ENCODE measurements at regions not wholly inside any gene's neighbourhood (a gene's known extent, or its start where the extent isn't known, plus 50 kb on each side); places are given as distances from the start of the nearest gene placed in this dataset.
"Not testable (repeated sequence)": the region's sequence is repeated elsewhere in the genome, so short reads cannot be mapped to it uniquely, and the experiment has no call there.

DNA sequence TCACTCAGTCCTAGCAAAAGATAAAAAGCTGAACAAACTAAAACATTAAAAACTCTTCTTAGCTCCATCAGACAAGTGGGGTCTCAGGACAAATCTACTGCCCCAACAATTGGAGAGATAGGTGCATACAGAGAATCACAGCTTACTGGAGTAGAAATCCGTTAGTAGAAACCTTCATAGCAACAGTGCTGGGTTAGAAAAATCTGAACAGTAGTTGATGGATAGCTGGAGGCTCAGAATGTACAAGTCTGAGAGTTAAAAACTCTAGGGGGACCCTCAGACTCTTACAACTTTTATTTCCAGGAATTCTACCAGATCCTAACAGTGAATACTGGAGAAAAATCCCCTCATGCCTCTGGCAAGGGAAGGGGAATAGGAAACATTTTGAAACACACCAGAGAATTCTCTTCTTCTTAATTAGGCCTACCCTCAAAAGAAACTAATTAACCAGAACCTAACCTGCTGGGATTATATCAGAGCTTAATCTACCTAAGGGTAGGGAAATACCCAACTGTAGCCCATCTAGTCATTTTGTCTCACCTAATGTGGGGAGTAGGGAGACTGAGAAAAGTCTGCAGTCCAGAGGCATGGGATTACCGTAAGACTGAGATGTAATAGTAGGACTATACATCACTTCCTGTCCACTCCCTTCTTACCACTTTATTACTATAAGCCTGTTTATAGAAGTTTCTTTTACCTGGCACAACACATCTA lies 165.0 kb upstream of the CTSO start:
- H3K27me3 Mint-ChIP-seq (ENCODE audit: low read depth) = peaks cover 4% of the 10 kb centered on the region
- H3K4me3 Mint-ChIP-seq = no peak overlapping the region
- H3K9me3 Mint-ChIP-seq = no peaks in the 10 kb centered on the region
- H3K27ac Mint-ChIP-seq = no peak overlapping the region
- no peaks in the 10 kb centered on the region for H3K4me1 Mint-ChIP-seq (ENCODE audit: low read depth)
- intact Hi-C loops (cut with micrococcal nuclease) = no loop called here
- no peak for DNase-seq
- no peaks in the 10 kb centered on the region for H3K36me3 Mint-ChIP-seq (ENCODE audit: low read depth)
- CTCF ChIA-PET = no interaction called here

DNA sequence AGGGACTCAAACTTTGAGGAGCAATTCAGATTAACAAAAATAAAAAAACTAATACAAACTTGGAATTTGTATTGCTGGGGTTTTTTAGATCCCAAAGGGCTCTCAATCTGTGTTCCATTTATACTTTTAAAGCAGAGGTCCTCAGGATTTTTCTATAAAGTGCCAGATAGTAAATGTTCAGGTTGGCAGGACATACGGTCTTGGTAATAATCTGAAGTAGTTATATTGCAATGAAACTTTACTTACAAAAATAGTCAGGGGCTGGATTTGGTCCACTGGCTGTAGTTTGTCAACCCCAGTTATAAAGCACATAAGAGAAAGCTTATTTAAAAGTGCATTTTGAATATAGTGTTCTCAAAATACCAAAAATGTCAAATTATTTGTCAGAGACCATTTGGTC lies 164.1 kb upstream of the CTSO start:
- intact Hi-C loops (cut with micrococcal nuclease) = no loop called here
- Mint-ChIP-seq H3K36me3 (ENCODE audit: low read depth) (no peaks in the 10 kb centered on the region), H3K27me3 (ENCODE audit: low read depth) (peaks cover 4% of the 10 kb centered on the region), H3K4me3 (no peak overlapping the region), H3K4me1 (ENCODE audit: low read depth) (no peaks in the 10 kb centered on the region), H3K27ac (no peak overlapping the region), H3K9me3 (no peaks in the 10 kb centered on the region)
- no peak for DNase-seq
- CTCF ChIA-PET = no interaction called here

DNA sequence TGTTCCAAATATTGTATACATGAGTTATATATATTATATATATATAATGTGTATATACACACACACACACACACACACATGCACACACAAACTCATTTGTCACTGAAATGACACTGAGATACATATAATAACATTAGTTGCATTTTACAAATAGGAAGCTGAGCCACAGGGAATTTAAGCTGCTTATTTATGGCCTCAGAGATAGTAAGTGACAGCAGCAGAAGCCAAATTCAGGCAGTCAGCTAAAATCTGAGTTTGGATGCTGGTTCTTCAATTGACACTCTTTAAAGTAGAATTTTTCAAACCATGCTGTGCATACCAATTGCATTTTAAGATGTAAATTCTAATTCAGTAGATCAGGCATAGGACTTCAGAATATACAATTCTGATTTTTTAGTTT lies 163.3 kb upstream of the CTSO start:
- H3K9me3 Mint-ChIP-seq = no peaks in the 10 kb centered on the region
- no peak for DNase-seq
- intact Hi-C loops (cut with micrococcal nuclease) = no loop called here
- H3K27ac Mint-ChIP-seq = no peak overlapping the region
- H3K4me3 Mint-ChIP-seq = no peak overlapping the region
- no peaks in the 10 kb centered on the region for H3K4me1 Mint-ChIP-seq (ENCODE audit: low read depth)
- peaks cover 4% of the 10 kb centered on the region for H3K27me3 Mint-ChIP-seq (ENCODE audit: low read depth)
- no peaks in the 10 kb centered on the region for H3K36me3 Mint-ChIP-seq (ENCODE audit: low read depth)
- CTCF ChIA-PET = no interaction called here

DNA sequence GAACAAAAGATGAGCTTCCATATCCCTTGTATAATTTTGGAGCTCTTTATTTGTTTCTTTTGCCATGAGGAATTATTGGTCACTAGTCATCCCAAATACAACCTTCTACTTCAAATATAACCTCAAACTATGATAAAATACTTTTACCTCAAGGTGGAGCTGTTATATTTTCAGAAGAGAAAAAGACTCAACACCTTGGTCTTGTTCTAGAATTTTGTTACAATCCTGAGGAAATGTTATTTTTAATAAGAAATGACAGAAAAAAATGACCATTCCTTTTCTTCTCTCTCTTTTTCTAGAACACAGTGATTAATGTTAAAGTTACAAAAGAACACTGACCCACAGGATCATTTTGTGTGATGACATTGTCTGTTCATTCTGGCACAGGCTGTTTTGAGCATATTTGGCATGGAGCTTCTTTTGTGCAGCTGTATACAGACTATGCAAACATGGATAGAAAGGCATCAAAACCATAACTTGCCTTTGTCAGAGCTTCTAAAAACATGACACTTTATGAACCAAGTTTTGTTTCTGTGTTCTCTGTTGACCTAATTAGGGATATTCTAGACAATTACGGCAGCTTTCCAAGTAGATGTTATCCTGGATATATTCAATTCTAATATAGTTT lies 159.6 kb upstream of the CTSO start:
- no peaks in the 10 kb centered on the region for H3K27me3 Mint-ChIP-seq (ENCODE audit: low read depth)
- CTCF ChIA-PET = interaction anchor here (0.6 kb wide), 1 partner anchor 45 kb away, joined by 3 read pairs; no protein-coding TSS in a partner anchor
- no peak overlapping the region for H3K4me3 Mint-ChIP-seq
- no peaks in the 10 kb centered on the region for H3K4me1 Mint-ChIP-seq (ENCODE audit: low read depth)
- no peaks in the 10 kb centered on the region for H3K9me3 Mint-ChIP-seq
- intact Hi-C loops (cut with micrococcal nuclease) = loop anchor here (5.0 kb wide), 1 partner anchor 854 kb away; no protein-coding TSS in a partner anchor
- H3K27ac Mint-ChIP-seq = no peak overlapping the region
- no peak for DNase-seq
- H3K36me3 Mint-ChIP-seq (ENCODE audit: low read depth) = no peaks in the 10 kb centered on the region

DNA sequence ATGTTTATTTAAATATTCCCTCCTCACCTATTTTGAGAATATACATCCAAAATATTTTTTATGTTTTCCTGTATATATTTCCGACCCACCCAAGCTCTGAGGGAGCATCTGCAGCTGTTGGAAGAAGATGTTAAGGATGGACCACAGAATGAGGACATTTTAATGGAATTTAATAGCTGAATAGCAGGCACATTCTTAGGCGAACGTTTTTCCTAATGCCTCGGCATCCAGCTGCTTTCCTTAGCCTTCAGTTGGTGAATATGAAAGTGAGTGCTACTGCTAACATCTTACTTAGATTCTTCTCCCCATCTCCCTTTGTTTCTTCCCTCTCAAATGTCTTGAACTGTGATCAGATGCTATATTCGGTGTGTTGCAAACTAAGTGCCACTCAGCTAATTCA lies 158.0 kb upstream of the CTSO start:
- DNase-seq = no peak
- Mint-ChIP-seq H3K9me3 (no peaks in the 10 kb centered on the region), H3K27me3 (ENCODE audit: low read depth) (no peaks in the 10 kb centered on the region), H3K27ac (no peak overlapping the region), H3K4me3 (no peak overlapping the region), H3K36me3 (ENCODE audit: low read depth) (no peaks in the 10 kb centered on the region), H3K4me1 (ENCODE audit: low read depth) (no peaks in the 10 kb centered on the region)
- CTCF ChIA-PET = no interaction called here
- intact Hi-C loops (cut with micrococcal nuclease) = loop anchor here (5.0 kb wide), 1 partner anchor 856 kb away; no protein-coding TSS in a partner anchor

DNA sequence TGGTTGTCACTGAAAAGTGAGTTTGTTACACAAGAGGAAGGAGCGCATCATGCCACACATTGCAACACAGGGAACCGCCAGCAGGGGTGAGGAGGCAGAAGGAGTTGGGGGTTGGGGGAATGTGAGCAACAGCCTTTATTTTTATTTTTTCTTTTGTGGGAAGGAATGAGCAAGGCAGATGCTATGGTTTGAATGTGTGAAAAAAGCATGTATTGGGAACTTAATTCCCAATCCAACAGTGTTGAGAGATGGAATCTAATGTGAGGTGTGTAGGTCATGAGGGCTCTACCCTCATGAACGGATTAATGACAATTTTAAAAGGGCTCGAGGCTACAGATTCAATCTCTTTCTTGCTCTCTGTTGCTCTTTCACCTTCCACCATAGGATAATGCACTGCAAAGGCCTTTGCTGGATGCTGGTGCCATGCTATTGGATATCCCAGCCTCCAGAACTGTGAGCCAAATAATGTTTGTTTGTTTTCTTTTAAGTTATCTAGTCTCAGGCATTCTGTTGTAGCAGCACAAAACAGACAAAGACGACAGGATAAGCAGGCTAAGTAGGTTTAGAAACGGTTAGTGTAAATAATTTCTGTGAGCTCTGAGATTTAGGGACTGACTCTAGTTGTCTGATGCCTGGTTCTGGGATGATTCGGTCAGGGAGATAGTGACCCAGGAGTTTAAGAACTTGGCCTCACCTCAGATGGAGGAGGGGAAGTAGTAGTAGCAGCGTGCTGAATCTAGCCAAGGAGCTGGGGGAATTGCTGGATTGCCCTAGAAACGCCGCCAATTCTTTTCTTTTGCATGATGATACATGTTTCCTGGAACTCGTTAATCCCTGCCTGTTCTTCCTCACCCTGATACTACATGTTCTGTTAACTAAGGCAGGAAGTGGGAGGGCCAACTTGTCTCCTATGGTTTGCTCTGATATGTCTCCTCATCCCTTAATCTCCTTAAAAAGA lies 156.6 kb upstream of the CTSO start:
- H3K27me3 Mint-ChIP-seq (ENCODE audit: low read depth) = no peaks in the 10 kb centered on the region
- H3K9me3 Mint-ChIP-seq = no peaks in the 10 kb centered on the region
- CTCF ChIA-PET = interaction anchor here (0.7 kb wide), 1 partner anchor 113 kb away, joined by 3 read pairs; no protein-coding TSS in a partner anchor
- no peak overlapping the region for H3K27ac Mint-ChIP-seq
- DNase-seq = no peak
- intact Hi-C loops (cut with micrococcal nuclease) = loop anchor here (5.0 kb wide), 1 partner anchor 857 kb away; no protein-coding TSS in a partner anchor
- no peaks in the 10 kb centered on the region for H3K4me1 Mint-ChIP-seq (ENCODE audit: low read depth)
- no peaks in the 10 kb centered on the region for H3K36me3 Mint-ChIP-seq (ENCODE audit: low read depth)
- H3K4me3 Mint-ChIP-seq = no peak overlapping the region

DNA sequence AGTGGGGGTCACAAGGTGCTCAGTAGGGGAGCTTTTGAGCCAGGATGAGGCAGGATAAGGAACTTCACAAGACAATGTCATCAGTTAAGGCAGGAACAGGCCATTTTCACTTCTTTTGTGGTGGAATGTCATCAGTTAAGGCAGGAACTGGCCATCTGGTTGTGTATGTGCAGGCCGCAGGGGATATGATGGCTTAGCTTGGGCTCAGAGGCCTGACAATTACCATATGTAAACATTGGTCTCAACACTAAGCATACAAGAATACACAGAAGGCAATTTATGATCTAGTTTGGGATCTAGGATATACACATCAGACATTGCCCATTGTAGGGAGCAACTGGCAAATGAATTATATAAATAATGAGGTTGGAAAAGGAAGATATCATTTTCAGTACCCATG lies 155.4 kb upstream of the CTSO start:
- intact Hi-C loops (cut with micrococcal nuclease); DNase-seq; H3K4me3 Mint-ChIP-seq; H3K9me3 Mint-ChIP-seq; H3K27me3 Mint-ChIP-seq (ENCODE audit: low read depth); CTCF ChIA-PET; H3K36me3 Mint-ChIP-seq (ENCODE audit: low read depth); H3K27ac Mint-ChIP-seq; H3K4me1 Mint-ChIP-seq (ENCODE audit: low read depth): not testable (repeated sequence)

DNA sequence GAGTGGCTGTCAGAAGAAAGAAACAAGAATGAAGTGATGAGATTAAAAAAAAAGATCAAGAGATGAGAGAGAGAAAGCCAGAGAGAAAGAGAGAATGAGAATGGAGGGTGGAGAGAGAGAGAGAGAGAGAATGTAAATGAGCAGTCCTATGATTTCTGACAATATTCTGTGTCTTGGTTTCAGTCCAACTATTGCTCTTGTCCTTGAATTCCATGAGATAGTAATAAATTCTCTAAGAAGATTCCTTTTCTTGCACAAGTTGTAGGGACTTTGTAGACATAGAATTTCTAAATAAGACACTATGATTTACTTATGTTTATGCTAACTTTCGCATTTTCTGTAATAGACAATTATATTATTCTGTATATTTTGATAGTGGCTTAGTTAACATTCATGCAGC lies 149.6 kb upstream of the CTSO start:
- H3K36me3 Mint-ChIP-seq (ENCODE audit: low read depth) = no peaks in the 10 kb centered on the region
- H3K27ac Mint-ChIP-seq = no peak overlapping the region
- peaks cover 3% of the 10 kb centered on the region for H3K27me3 Mint-ChIP-seq (ENCODE audit: low read depth)
- H3K4me1 Mint-ChIP-seq (ENCODE audit: low read depth) = no peaks in the 10 kb centered on the region
- H3K9me3 Mint-ChIP-seq = no peaks in the 10 kb centered on the region
- CTCF ChIA-PET = no interaction called here
- no peak for DNase-seq
- intact Hi-C loops (cut with micrococcal nuclease) = no loop called here
- H3K4me3 Mint-ChIP-seq = no peak overlapping the region

DNA sequence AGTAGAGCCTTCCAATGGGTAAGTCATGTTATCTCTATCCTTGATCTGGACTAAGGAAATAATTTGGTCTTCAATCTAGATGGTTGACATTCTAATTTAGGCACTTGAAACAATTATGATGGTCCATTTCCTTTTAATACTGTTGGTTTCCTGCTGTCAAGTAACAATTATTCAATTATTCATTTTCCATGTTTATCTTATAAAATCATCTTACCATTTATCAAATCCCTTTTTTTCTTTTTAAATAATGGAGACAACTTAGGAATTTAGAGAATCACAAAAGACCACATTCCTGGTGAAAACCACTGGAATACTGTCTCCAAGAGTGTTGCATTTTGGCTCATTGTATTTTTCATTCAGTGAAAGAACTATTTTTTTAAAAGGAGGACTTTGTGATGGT lies 148.7 kb upstream of the CTSO start:
- Mint-ChIP-seq H3K36me3 (ENCODE audit: low read depth) (no peaks in the 10 kb centered on the region), H3K9me3 (no peaks in the 10 kb centered on the region), H3K27ac (no peak overlapping the region), H3K4me1 (ENCODE audit: low read depth) (no peaks in the 10 kb centered on the region), H3K27me3 (ENCODE audit: low read depth) (peaks cover 3% of the 10 kb centered on the region), H3K4me3 (no peak overlapping the region)
- CTCF ChIA-PET = no interaction called here
- no peak for DNase-seq
- intact Hi-C loops (cut with micrococcal nuclease) = no loop called here

DNA sequence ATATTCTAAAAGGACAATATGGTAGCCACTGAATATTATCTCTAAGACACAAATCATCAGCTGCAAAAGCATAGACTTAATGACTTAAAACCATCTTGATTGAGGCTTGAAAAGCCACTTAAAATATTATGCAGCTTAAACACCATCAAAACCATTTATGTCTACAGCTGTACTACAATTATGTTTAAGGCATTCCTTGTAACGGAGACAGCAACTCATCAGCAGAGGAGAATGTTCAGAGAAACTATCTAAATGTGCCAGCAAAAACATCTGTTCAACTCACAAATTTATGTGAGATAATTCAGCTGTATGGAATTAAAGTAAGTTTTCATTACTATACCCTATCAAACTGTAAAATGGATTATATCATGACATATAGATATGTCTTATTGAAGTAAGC lies 147.9 kb upstream of the CTSO start:
- Mint-ChIP-seq H3K27me3 (ENCODE audit: low read depth) (peaks cover 3% of the 10 kb centered on the region), H3K9me3 (no peaks in the 10 kb centered on the region), H3K4me1 (ENCODE audit: low read depth) (no peaks in the 10 kb centered on the region), H3K36me3 (ENCODE audit: low read depth) (no peaks in the 10 kb centered on the region), H3K27ac (no peak overlapping the region), H3K4me3 (no peak overlapping the region)
- intact Hi-C loops (cut with micrococcal nuclease) = no loop called here
- CTCF ChIA-PET = interaction anchor here (0.7 kb wide), 1 partner anchor 75 kb away, joined by 3 read pairs; no protein-coding TSS in a partner anchor
- no peak for DNase-seq

DNA sequence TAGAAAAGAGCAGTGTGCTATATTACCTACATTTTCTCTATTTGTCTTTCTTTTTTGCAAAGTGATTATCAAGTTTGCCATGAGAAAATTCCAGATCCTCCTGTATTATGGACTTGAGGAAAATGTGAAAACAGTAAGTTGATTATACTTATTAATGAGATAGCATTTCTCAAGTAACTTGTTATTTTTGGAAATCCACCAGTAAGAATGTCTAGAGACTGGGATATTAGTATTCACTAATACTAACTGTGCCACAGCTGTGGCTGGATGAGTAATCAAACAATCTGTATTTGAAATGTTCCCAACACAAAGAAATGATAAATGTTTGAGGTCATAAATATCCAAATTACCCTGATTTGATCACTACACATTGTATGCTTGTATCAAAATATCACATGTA lies 147.0 kb upstream of the CTSO start:
- no peak overlapping the region for H3K4me3 Mint-ChIP-seq
- intact Hi-C loops (cut with micrococcal nuclease) = no loop called here
- no peaks in the 10 kb centered on the region for H3K36me3 Mint-ChIP-seq (ENCODE audit: low read depth)
- no peaks in the 10 kb centered on the region for H3K4me1 Mint-ChIP-seq (ENCODE audit: low read depth)
- H3K9me3 Mint-ChIP-seq = no peaks in the 10 kb centered on the region
- H3K27me3 Mint-ChIP-seq (ENCODE audit: low read depth) = peaks cover 3% of the 10 kb centered on the region
- no peak for DNase-seq
- no peak overlapping the region for H3K27ac Mint-ChIP-seq
- CTCF ChIA-PET = interaction anchor here (0.7 kb wide), 1 partner anchor 76 kb away, joined by 3 read pairs; no protein-coding TSS in a partner anchor

DNA sequence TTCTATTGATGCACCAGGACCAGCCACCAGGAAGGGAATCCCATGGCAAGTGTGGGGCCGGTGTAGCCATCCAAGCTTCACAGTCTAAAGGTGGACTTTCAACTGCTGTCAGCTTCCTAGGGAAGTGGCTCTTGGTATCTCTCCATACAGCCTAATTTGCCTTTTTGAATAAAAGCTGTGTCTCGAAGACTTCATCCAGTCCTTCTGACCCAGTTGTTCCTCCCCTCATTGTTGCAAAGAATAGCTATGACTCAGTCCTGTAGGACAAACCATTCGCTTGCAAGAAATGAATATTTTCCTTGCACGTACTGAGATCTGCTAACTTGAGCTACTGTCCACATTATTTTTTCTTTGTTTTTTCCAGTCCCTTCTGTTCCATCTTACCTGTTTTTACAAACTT lies 145.1 kb upstream of the CTSO start:
- CTCF ChIA-PET = no interaction called here
- Mint-ChIP-seq H3K36me3 (ENCODE audit: low read depth) (no peaks in the 10 kb centered on the region), H3K27ac (no peak overlapping the region), H3K4me3 (no peak overlapping the region), H3K4me1 (ENCODE audit: low read depth) (no peaks in the 10 kb centered on the region), H3K27me3 (ENCODE audit: low read depth) (peaks cover 3% of the 10 kb centered on the region), H3K9me3 (no peaks in the 10 kb centered on the region)
- intact Hi-C loops (cut with micrococcal nuclease) = no loop called here
- DNase-seq = no peak
